CD4-positive, alpha-beta T cell treated with Interleukin-10 for 1 hour (primary cell): ENCODE measurements at regions not wholly inside any gene's neighbourhood (a gene's known extent, or its start where the extent isn't known, plus 50 kb on each side); places are given as distances from the start of the nearest gene placed in this dataset.

Experiments used
- DNase-seq: peaks from one replicate; pipeline ENCODE4 v3.0.0-alpha.2; 2020

GRCh38 chr22:27129266-27129665 lies 471.9 kb downstream of the MIAT start:
- DNase-seq, result no peak

DNA sequence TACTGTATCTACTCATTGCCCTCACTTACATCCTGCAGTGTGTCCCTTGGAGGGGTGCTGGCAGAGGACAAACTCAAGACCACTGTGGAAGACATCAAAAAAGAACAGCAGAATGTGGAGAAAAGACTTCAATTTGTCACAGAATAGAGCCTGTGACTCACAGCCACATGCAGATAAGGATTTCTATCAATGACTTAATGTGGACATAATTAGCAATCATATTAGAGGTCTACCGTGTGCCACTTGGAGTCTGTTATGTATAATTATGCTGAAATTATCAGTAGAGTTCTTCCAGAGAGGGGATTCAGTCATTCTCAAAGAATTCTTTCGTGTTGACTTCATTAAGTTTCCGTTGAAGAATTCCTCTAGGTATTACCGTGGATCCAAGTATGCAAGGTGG lies 473.5 kb downstream of the MIAT start:
- DNase-seq, result no peak

DNA sequence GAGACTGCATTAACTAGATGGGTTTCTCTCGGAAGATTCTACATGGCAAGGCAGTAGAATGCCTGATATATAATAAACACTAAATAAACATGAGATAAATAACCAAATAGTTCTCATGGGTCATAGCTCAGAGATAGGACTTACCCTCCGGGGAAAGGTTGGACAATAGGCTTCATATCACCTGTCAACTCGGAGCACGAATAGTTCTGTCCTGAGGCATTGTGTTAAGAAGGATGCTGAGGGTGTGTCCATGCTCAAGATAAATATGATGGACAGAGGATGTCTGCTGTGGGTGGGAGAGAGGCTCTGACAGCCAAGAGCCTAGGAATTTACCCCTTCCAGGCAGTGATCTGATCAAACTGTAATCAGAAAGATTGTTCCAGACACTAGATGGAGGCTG lies 474.0 kb downstream of the MIAT start:
- DNase-seq, result no peak

DNA sequence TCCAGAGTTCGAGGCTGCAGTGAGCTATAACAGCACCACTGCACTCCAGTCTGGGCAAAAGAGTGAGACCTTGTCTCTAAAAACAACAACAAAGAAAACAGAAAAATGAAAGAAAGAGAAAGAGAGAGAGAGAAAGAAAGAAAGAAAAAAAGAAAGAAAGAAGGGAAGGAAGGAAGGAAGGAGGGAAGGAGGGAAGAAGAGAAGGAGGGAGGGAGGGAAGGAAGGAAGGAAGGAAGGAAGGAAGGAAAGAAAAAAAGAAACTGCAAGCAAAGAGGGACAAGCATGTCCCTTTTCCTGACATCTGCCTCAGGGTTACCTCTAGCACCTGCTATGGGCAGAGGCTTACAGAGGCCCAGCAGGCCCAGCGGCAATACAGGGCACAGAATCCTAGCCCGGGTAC lies 475.0 kb downstream of the MIAT start:
- DNase-seq, result no peak

DNA sequence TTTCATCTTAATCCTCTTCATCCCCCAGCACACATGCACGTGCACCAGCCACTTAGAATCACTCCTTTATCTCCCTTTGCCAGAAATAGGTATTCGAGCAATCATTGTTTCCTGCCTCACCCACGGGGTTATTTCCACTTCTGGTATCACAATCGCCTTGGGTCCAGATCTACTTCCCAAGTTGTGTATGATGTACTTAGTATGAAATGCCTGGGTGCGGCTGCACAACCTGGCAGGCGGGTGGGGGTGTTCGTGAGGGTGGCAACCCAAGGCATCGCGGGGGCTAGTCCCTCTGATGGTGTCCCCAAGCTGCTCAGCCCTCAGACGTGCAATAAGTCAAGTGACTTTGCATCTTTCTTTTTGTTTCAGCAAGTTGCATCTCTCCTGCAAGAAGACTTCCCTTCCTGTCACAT lies 475.6 kb downstream of the MIAT start:
- DNase-seq, result no peak

- no peak for DNase-seq
Measured at GRCh38 chr22:27133681-27134314, 476.4 kb downstream of the MIAT start.

DNA sequence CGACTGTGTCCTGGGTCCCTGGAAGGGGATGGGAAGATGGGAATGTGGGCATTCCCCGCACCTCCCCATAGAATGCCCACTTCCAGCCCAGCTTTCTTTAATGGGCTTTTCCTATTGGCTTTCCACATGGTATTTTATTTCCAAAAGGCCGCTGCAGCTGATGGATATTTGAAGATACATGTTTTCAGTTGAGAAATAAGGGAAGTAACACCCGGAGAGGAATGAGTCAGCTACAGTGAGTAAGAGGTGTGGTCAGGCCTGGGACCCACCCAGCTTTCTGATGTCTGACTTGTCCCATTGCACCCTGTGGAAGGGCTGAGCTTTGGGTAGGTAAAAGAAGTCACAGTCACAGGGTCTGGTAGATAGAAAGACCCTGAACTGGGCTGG lies 476.9 kb downstream of the MIAT start:
- no peak for DNase-seq

GRCh38 chr22:27135031-27135981 lies 477.9 kb downstream of the MIAT start:
- DNase-seq, result no peak

DNA sequence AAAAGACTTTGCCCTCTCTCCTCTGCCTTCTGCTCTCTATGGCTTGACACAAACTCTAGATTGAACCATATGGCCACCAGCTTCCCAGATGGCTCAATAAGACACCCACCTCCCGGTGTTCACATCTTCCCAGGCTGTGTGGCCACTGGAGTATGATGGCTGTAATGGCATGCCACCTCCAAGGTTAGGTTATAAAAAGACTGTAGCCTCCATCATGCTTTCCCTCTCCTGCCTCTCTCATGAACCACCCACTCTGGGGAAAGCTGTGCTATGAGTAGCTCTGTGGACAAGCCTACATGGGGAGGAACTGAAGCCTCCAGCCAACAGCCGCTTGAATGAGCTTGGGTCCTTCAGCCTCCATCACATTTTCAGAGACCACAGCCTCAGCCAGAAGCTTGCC lies 479.2 kb downstream of the MIAT start:
- no peak for DNase-seq

- DNase-seq, result no peak
Measured at GRCh38 chr22:27137871-27138337, 480.5 kb downstream of the MIAT start.

GRCh38 chr22:27138471-27138870 lies 481.1 kb downstream of the MIAT start:
- DNase-seq, result no peak

DNA sequence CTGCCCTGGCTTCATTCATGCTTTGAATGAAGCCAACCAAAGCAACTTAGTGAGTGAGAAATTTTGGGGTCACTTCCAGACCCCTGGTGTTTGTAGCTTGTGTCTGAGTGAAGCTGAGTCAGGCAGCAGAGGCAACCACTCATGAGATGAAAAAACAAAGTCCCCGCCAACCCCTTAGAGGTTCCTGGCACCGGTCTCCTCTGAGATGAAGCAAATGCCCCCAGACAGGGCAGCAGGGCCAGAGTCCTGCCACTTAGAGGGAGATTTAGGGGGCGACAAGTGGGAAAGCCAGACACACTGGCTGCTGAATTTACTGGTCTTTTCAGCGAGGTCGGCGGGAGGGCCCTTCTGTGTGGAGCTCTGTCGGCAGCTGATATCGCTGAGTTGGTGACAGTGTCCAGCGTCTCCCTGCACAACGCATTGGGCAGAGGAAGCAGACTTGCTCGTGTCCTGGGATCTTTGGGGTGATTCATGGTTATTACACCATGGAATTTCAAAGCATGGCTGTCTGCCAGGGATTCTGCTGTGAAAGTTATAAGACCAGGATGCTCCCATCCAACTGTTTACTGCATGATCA lies 482.6 kb downstream of the MIAT start:
- DNase-seq, result no peak

DNA sequence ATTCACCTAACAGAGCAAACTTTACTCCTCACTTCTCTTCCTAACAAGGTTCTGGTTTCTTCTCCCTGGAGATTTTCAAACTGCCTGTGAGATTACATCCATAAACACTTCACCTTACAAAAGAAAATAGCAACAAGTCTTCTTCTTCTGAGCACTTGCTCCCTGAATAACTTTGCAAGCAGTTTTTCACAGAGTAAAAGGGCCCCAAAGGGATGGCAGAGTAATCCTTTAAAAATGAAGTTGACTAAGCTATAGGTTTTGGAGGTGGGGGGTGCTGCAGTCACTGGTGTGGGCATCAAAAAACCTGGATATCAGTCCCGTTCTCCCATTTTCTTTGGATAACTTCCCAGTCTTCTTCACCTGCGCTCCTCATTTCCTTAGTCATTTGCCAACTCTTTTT lies 484.9 kb downstream of the MIAT start:
- no peak for DNase-seq

- DNase-seq, result no peak
Measured at GRCh38 chr22:27144321-27144720, 486.9 kb downstream of the MIAT start.

DNA sequence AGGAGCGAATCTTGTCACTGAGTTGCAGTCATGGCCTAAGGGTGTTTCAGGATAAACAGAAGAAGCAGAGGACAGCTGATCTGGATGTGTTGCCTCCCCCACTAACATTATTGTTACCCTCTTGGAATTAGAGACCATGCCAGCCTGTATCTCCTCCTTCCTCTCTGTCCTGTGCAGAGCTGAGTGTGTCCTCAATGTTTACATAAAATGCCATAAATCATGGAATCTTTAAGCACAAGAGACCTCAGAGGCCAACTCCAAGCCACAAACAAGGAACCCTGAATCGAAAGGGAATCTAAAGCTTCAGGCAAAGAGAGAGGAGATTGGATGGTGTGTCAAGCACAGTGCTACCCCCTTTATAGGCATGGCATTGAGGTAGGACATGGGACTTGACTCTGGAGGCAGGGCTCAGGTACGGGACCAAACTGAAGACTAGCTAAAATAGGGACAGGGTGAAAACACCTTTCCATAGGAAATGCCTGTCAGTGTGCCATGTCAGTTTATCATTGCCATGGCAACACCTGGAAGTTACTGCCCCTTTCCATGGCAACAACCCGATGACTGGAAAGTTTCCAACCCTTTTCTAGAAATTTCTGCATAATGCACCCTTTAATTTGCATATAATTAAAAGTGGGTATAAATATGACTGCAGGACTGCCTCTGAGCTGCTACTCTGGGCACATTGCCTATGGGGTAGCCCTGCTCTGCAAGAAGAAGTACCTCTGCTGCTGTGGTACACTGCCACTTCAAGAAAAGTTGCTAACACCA lies 489.7 kb downstream of the MIAT start:
- no peak for DNase-seq

DNA sequence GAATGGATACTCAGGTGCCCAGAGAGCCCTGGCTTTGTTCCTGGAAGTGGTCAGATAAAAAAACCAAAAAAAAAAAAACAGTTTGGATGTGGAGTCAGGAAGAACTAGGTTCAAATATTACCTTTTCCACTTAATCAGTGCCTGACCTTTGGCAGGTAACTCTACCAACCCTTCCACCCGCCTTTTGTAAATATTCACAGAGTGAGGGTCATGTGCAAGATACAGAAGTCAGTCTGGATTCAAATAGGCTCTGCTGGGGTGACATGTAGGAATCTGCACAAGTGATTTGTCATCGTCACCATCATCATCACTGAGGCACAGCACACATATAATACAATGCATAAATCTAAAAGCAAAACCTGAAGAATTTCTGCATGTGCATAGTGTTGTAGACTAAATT lies 490.7 kb downstream of the MIAT start:
- no peak for DNase-seq

DNA sequence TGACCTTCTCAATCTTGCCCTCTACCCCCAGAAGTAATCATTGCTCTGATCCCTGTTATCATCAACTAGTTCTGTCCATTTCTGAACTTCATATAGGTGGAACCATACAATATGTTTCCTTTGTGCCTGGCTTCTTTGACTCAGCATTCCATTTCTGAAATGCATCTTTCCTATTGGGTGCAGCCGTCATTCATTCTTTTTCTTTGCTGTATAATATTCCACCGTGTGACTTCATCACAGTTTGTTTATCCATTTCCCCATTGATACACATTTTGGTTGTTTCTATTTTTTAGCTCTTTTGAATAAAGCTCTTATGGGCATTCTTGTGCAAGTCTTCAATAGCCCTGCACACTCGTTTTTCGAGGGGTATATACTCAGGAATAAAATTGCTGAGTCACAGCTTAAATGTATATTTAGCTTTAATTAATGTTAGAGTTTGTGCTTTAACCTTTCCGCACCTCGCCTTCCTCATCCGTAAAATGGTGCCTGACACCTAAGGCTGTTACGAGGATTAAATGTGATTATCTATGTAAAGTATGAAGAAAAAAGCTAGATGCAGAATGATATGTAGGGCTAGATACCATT lies 491.6 kb downstream of the MIAT start:
- no peak for DNase-seq

- DNase-seq, result no peak
Measured at GRCh38 chr22:27149921-27150543, 492.6 kb downstream of the MIAT start.

DNA sequence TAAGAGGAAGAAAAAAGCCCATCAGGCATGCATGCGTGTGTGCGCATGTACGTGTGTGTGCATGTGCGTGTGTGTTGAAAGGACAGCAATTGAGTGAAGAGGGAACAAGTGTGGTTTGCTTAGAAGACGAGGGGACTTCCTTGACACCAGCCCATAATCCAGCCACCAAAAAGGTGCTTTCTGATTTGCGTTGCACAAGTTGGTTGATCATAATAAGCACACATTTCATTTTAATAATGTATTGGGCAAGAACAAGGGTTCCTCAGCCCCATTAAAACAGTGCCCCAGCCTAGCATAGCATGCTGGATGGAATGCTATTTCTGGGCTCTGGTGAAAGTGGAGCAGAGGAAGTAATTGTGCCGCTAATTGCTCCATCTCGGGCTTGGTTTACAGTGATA lies 493.2 kb downstream of the MIAT start:
- peak; percentile 7 for DNase-seq

DNA sequence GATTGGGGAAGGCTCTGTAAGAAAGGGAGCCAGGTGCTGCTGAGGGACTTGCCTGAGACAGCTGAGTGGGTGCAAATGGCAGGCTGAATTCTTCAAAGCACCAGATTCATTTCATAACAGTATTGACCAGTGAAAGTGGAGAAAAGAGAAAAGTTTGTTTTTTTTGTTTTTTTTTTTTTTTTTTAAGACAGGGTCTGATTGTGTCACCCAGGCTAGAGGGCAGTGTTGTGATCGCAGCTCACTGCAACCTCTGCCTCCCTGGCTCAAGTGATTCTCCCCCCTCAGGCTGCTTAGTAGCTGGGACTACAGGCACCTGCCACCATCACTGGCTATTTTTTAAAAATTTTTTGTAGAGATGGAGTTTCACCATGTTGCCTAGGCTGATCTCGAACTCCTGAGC lies 494.0 kb downstream of the MIAT start:
- DNase-seq, result no peak

DNA sequence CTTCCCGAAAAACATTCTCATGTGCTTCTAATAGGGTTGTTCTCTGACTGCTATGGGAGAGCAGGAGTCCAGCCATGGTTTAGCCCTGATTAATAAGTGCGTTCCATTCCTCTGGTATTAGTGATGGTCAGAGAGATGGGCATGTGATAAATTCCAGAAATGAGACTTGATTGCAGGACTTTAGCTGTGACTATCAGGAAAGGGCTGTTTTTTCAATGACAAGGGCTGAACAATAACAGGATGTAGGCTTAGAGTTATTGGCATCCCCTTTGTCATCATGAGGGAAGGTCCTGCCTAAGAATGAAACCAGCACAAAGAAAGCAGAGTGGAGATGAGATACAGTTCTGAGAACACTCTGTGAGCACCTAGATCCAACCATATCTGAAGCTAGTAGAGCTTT lies 494.6 kb downstream of the MIAT start:
- no peak for DNase-seq

- no peak for DNase-seq
Measured at GRCh38 chr22:27152883-27153282, 495.5 kb downstream of the MIAT start.
